NCI-H2081 treated with DMSO at 0.1 percent for 48 hours (cell line): ENCODE measurements at regions not wholly inside any gene's neighbourhood (a gene's known extent, or its start where the extent isn't known, plus 50 kb on each side); places are given as distances from the start of the nearest gene placed in this dataset.
"Not testable (repeated sequence)": the region's sequence is repeated elsewhere in the genome, so short reads cannot be mapped to it uniquely, and the experiment has no call there.

Source experiments
- DNase-seq: peaks from one replicate; lab custom pipeline; 2025; lab: John Stamatoyannopoulos, UW

- DNase-seq = no peak
These were observed 342.6 kb upstream of the NFIA start for GRCh38 chr1:60739729-60740128.

GRCh38 chr1:60732977-60733401 lies 349.4 kb upstream of the NFIA start:
- no peak for DNase-seq

GRCh38 chr1:60731321-60731720 lies 351.0 kb upstream of the NFIA start:
- DNase-seq = no peak

- DNase-seq = no peak
These were observed 354.8 kb upstream of the NFIA start for GRCh38 chr1:60727552-60727951.

- no peak for DNase-seq
These were observed 365.9 kb upstream of the NFIA start for GRCh38 chr1:60716472-60716871.

GRCh38 chr1:60715970-60716369 lies 366.4 kb upstream of the NFIA start:
- DNase-seq = no peak

GRCh38 chr1:60709426-60709825 lies 372.9 kb upstream of the NFIA start:
- DNase-seq = no peak

- DNase-seq = no peak
These were observed 377.3 kb upstream of the NFIA start for GRCh38 chr1:60705026-60705425.

- no peak for DNase-seq
These were observed 379.2 kb upstream of the NFIA start for GRCh38 chr1:60703155-60703554.

GRCh38 chr1:60699325-60699724 lies 383.0 kb upstream of the NFIA start:
- no peak for DNase-seq

- no peak for DNase-seq
These were observed 385.0 kb upstream of the NFIA start for GRCh38 chr1:60697204-60697994.

- no peak for DNase-seq
These were observed 385.8 kb upstream of the NFIA start for GRCh38 chr1:60696512-60696911.

- DNase-seq = no peak
These were observed 386.6 kb upstream of the NFIA start for GRCh38 chr1:60695716-60696171.

GRCh38 chr1:60694980-60695379 lies 387.4 kb upstream of the NFIA start:
- DNase-seq = no peak

GRCh38 chr1:60692031-60692430 lies 390.3 kb upstream of the NFIA start:
- DNase-seq = no peak

GRCh38 chr1:60688221-60688620 lies 394.1 kb upstream of the NFIA start:
- DNase-seq = not testable (repeated sequence)

GRCh38 chr1:60681095-60681860 lies 401.1 kb upstream of the NFIA start:
- no peak for DNase-seq

- no peak for DNase-seq
These were observed 402.6 kb upstream of the NFIA start for GRCh38 chr1:60679524-60680375.

GRCh38 chr1:60678802-60679201 lies 403.6 kb upstream of the NFIA start:
- no peak for DNase-seq

- DNase-seq = no peak
These were observed 404.0 kb upstream of the NFIA start for GRCh38 chr1:60678391-60678790.

GRCh38 chr1:60672449-60672848 lies 409.9 kb upstream of the NFIA start:
- DNase-seq = no peak

- no peak for DNase-seq
These were observed 412.1 kb upstream of the NFIA start for GRCh38 chr1:60670302-60670701.
